A673 (cell line): ENCODE measurements at regions not wholly inside any gene's neighbourhood (a gene's known extent, or its start where the extent isn't known, plus 50 kb on each side); places are given as distances from the start of the nearest gene placed in this dataset.

Experiments
- CTCF ChIP-seq: fragments of 300-800, 200-600 bp; sonication (generic); conservative IDR thresholded peaks from 2 replicates; pipeline ENCODE4 v1.5.1; 2017; ENCODE audit warnings: low read depth, mild to moderate bottlenecking, antibody characterized with exemption, low read length, moderate library complexity, mixed read lengths
- EZH2 ChIP-seq: fragments of 200-600 bp; sonication (generic); IDR thresholded peaks from 2 replicates; pipeline ENCODE4 v1.6.1; 2017; ENCODE audit warnings: borderline replicate concordance, low read depth, mild to moderate bottlenecking, mixed read lengths, antibody characterized with exemption, low read length; ENCODE audit not compliant: poor library complexity, severe bottlenecking

DNA sequence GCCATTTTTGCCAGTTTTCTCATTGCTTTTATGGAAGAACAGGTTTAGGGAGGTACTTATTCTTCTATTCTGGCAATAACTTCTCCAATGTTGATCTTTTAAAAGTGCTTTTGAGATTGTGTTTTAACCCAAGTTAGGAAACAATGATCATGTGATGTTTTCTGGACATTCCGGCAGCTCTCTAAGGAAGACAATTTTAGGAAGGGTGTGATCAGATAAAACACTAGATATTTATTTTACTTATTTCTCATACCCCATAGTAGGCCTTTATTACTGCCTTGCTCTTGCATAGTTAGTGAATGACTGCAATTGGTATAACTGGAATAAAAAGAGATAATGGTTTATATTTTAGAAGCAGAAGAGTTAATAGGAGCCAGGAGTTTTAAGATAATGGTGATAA is 68.4 kb upstream of the SPATA13 start:
- TF ChIP-seq CTCF (no peak), EZH2 (no peak)
